Superior temporal gyrus (tissue), 1 donor: ENCODE measurements at regions not wholly inside any gene's neighbourhood (a gene's known extent, or its start where the extent isn't known, plus 50 kb on each side); places are given as distances from the start of the nearest gene placed in this dataset.

ENCODE experiments used
- DNase-seq: peaks from one replicate; pipeline ENCODE4 v3.0.0-alpha.2; 2016; ENCODE audit errors: extremely low spot score

GRCh38 chr10:29688230-29688661 lies 53.5 kb upstream of the SVIL start:
- no peak for DNase-seq

- no peak for DNase-seq
Measured at GRCh38 chr10:29687421-29688164, 52.8 kb upstream of the SVIL start.

GRCh38 chr10:29685506-29685905 lies 50.7 kb upstream of the SVIL start:
- no peak for DNase-seq
